ENCODE measurements at regions not wholly inside any gene's neighbourhood (a gene's known extent, or its start where the extent isn't known, plus 50 kb on each side); places are given as distances from the start of the nearest gene placed in this dataset.

DNA sequence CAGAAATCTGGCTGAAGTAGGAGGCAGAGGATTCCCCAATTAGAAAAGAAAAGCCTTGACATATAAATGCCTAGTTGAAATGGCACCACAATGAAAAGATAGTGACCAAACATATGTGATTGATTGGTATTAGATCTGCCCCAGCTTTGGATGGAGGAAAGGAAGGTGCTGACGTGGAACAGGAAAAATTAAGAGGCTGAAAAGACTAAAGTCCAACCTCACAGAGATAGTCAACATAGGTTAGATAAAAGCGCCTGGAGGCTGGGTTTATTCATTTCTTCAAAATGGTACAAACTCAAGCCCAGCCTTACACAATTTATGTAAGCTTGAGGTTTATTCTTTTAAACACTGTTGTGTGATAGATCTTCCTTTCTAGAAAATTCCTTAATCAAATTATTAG is 129.6 kb downstream of the RPS29 start:
- DNase-seq (ENCODE audit: low read depth): no peak
- TF ChIP-seq, protein P1, sequence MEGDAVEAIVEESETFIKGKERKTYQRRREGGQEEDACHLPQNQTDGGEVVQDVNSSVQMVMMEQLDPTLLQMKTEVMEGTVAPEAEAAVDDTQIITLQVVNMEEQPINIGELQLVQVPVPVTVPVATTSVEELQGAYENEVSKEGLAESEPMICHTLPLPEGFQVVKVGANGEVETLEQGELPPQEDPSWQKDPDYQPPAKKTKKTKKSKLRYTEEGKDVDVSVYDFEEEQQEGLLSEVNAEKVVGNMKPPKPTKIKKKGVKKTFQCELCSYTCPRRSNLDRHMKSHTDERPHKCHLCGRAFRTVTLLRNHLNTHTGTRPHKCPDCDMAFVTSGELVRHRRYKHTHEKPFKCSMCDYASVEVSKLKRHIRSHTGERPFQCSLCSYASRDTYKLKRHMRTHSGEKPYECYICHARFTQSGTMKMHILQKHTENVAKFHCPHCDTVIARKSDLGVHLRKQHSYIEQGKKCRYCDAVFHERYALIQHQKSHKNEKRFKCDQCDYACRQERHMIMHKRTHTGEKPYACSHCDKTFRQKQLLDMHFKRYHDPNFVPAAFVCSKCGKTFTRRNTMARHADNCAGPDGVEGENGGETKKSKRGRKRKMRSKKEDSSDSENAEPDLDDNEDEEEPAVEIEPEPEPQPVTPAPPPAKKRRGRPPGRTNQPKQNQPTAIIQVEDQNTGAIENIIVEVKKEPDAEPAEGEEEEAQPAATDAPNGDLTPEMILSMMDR (IDR thresholded peaks at IDR 0.05; ENCODE audit: insufficient read depth, low read depth, low read length, missing control alignments): no peak
- H3K4me3 ChIP-seq (ENCODE audit: low read length): no peak overlapping the region

DNA sequence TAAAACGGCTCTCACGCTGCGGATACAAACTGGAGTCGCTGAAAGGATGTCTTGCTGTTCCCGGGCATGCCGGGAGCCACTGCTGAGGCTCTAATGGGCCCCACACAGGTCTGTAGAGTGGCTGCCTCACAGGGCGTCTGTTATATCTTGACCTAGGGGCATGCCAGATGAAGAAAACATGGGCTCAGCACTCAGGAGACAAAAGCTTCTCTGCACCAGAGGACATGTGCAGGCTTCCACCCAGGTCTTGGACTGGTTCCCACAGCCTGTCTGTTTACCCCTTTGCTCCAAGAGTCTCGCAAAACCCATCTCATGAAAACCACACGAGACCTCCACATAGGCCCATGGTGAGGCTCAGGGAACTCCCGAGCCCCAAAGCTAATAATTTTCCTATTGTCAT is 134.2 kb downstream of the RPS29 start:
- no peak overlapping the region for H3K4me3 ChIP-seq (ENCODE audit: low read length)
- DNase-seq (ENCODE audit: low read depth): no peak
- TF ChIP-seq, protein P1 (IDR thresholded peaks at IDR 0.05; ENCODE audit: insufficient read depth, low read depth, low read length, missing control alignments): no peak

DNA sequence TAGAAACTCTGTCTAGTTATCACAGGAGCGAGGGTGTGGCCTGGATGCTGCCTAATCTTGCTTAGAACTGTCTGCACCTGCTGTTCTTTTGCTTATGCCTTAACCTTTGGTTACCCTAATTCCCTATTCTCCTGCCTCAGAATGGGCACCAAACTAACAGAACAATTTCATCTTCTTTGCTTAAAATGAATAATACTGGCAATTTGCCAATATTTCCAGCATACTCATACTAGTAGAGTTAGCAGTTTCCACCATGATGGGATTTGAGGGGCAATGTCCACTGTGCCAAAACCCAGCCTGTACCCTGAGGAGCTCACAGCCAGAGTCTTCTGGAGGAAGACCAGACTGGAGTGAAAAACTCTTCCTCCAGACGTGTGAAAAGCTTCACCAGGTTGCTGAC is 136.4 kb downstream of the RPS29 start:
- TF ChIP-seq, protein P1 (IDR thresholded peaks at IDR 0.05; ENCODE audit: insufficient read depth, low read depth, low read length, missing control alignments): no peak
- no peak for DNase-seq (ENCODE audit: low read depth)

DNA sequence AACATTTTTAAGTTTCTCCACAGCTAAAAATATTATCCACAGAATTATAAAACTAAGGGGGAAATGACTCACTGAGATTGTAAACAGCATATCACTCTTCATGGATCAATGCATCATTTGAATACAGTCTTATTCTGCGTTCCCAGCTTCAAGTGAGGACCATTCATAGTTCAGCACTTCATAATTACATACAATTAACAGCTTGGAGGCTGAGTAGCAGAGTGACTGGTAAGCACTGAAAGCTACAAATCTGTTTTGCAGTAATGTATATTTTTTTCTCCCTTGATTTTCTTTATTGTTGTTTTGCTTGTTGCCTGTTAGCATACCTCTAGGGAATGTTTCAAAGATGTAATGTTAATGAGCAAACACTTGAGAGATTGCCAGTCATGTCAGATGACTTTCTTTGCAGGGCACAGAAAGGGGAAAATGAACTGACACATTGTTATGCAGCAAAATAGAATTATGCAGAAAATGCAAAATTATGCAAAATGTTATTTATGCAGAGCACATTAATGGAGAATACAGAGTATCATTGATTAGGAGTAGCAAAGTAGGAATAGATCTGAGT is 138.6 kb downstream of the RPS29 start:
- no peak overlapping the region for H3K4me3 ChIP-seq (ENCODE audit: low read length)
- TF ChIP-seq, protein P1 (IDR thresholded peaks at IDR 0.05; ENCODE audit: insufficient read depth, low read depth, low read length, missing control alignments): no peak
- DNase-seq (ENCODE audit: low read depth): no peak

More for the DNA sequence above, 136.4 kb downstream of the RPS29 start:
- no peak overlapping the region for H3K4me3 ChIP-seq (ENCODE audit: low read length)

DNA sequence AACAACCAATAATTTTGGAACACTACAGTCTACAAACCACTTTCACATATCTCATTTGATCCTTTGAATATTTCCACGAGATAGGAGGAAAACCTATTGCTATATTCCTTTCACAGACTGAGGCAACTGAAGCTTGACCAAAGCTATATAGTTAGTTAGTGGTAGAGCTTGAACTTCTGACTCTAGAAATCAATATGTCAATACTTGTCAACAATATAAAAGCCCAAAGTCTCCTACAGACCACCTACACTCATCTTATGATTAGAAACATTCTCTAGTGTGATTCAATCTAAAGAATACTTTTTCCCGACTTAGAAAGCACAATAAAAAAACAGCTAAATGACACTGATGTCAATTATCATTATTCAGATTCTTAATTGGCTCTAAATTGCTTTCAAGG is 139.4 kb downstream of the RPS29 start:
- DNase-seq (ENCODE audit: low read depth): no peak
- TF ChIP-seq, protein P1 (IDR thresholded peaks at IDR 0.05; ENCODE audit: insufficient read depth, low read depth, low read length, missing control alignments): no peak
- no peak overlapping the region for H3K4me3 ChIP-seq (ENCODE audit: low read length)

DNA sequence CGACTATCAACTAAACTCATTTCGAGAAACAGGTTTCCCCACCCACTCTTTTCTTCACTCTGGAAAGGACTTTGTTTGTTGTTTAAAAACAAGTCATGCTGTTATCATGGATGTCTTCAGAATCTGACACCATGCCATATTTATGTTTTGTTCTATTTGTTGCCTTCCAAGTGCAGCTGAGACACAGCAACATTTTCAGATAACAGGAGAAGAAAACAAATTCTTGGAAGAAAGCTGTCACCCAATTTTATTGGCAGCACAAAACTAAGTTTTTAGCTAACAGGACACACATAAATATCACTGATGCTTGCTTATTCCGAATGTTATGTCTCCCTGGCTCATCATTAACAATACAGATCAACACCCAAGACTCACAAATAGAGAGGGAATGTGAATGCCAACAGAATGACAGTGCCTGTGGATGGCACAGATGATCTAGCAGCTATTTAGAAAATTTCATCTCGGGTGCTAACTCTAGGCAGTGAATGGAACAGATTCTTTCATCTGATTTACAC is 147.9 kb downstream of the RPS29 start:
- TF ChIP-seq, protein P1 (IDR thresholded peaks at IDR 0.05; ENCODE audit: insufficient read depth, low read depth, low read length, missing control alignments): no peak
- DNase-seq (ENCODE audit: low read depth): no peak
- no peak overlapping the region for H3K4me3 ChIP-seq (ENCODE audit: low read length)

DNA sequence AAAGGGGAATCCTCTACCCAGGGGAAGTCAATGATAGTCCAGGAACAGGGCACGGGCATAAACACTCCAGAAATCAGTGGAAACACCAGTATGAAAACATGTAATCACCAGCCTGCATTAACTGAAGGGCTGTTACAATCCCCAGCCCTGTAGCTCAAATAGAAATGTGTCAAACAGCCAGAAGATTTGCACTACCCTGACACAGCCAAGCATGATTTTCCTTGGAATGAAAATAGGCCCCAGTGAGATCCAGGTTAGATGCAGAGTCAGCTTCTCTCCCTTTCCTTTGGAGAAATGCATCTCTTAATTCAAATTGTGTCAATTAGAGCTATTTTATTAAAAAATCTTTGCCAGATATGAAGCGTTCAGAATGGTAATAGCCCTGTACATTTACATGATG is 158.1 kb downstream of the RPS29 start:
- TF ChIP-seq, protein P1 (IDR thresholded peaks at IDR 0.05; ENCODE audit: insufficient read depth, low read depth, low read length, missing control alignments): no peak
- no peak for DNase-seq (ENCODE audit: low read depth)

More for the DNA sequence above, 158.1 kb downstream of the RPS29 start:
- no peak overlapping the region for H3K4me3 ChIP-seq (ENCODE audit: low read length)

Measured in epithelial cell of esophagus (primary cell).